T-cell (primary cell): ENCODE measurements at regions not wholly inside any gene's neighbourhood (a gene's known extent, or its start where the extent isn't known, plus 50 kb on each side); places are given as distances from the start of the nearest gene placed in this dataset.
"Not testable (repeated sequence)": the region's sequence is repeated elsewhere in the genome, so short reads cannot be mapped to it uniquely, and the experiment has no call there.

Experiments used
- ATAC-seq, 4 experiments: fragments of 200-7000 bp in 3 of 4; fragments of 150-1000 bp in 1 of 4; cut with Tn5 transposase; replicated peaks in 1 of 4; 1 replicate in 3 of 4; 2 replicates in 1 of 4; pipeline ENCODE4 v1.10.0; 2021; ENCODE audit warnings: moderate library complexity in 3 of 4, mild to moderate bottlenecking in 2 of 4, moderate number of reproducible peaks in 1 of 4
- CTCF ChIA-PET, 2 donors: fragments of 300-600 bp; sonication (Branson Sonifier 250); formaldehyde crosslinking; loops; one replicate each; lab custom pipeline; 2022; ENCODE audit warnings: antibody characterized with exemption in 2 of 2; lab: Charles Lee
- POLR2A ChIA-PET, 2 donors: fragments of 300-600 bp; sonication (Branson Sonifier 250); formaldehyde crosslinking; loops; one replicate each; lab custom pipeline; 2022; ENCODE audit warnings: antibody characterized with exemption in 2 of 2; lab: Charles Lee
- DNase-seq, 35 experiments: peaks; one replicate each; pipeline versions ENCODE4 v3.0.0 to v3.0.0-alpha.2; 2013 to 2023
- H3K27ac ChIP-seq: one replicate; pipeline ENCODE4 v1.5.1; 2013; ENCODE audit warnings: low read length
- H3K27me3 ChIP-seq, 2 experiments: replicated peaks in 1 of 2; 1 replicate in 1 of 2; 2 replicates in 1 of 2; pipeline versions ENCODE4 v1.6.1 to v1.7.0; 2013; ENCODE audit warnings: low read length in 1 of 2, mixed read lengths in 1 of 2; ENCODE audit not compliant: control insufficient read depth in 2 of 2, insufficient read depth in 2 of 2; ENCODE audit errors: extremely low read depth in 1 of 2
- H3K36me3 ChIP-seq, 2 donors: 1 replicate in 1 of 2; 2 replicates in 1 of 2; pipeline versions ENCODE4 v1.6.1 to v1.7.0; 2013; ENCODE audit warnings: low read length in 1 of 2; ENCODE audit not compliant: control insufficient read depth in 2 of 2, insufficient read depth in 1 of 2; ENCODE audit errors: extremely low read depth in 1 of 2
- H3K4me1 ChIP-seq, 2 experiments: 1 replicate in 1 of 2; 2 replicates in 1 of 2; pipeline versions ENCODE4 v1.6.1 to v1.7.0; 2013; ENCODE audit warnings: low read length in 2 of 2, mixed read lengths in 1 of 2; ENCODE audit not compliant: insufficient read depth in 2 of 2, control insufficient read depth in 1 of 2; ENCODE audit errors: extremely low read depth in 1 of 2
- H3K4me3 ChIP-seq, 2 donors: 1 replicate in 1 of 2; 2 replicates in 1 of 2; pipeline versions ENCODE4 v1.5.1 to v1.7.0; 2013; ENCODE audit warnings: mild to moderate bottlenecking in 2 of 2, low read length in 1 of 2, moderate library complexity in 1 of 2; ENCODE audit not compliant: control insufficient read depth in 1 of 2; ENCODE audit errors: extremely low read depth in 1 of 2
- H3K9me3 ChIP-seq: 2 replicates; pipeline ENCODE4 v1.7.0; 2013
- H3K27ac Mint-ChIP-seq, 2 donors: one replicate each; pipeline ENCODE4 v1.8.0; 2020 to 2021; ENCODE audit warnings: mild to moderate bottlenecking in 2 of 2, mixed read lengths in 2 of 2
- H3K27me3 Mint-ChIP-seq, 2 donors: one replicate each; pipeline ENCODE4 v1.8.0; 2021 to 2022; ENCODE audit warnings: mixed read lengths in 2 of 2
- H3K36me3 Mint-ChIP-seq: one replicate; pipeline ENCODE4 v1.8.0; 2021; ENCODE audit warnings: mixed read lengths
- H3K4me1 Mint-ChIP-seq, 3 donors: one replicate each; pipeline ENCODE4 v1.8.0; 2020 to 2022; ENCODE audit warnings: mixed read lengths in 3 of 3, mild to moderate bottlenecking in 1 of 3
- H3K4me3 Mint-ChIP-seq, 3 donors: one replicate each; pipeline ENCODE4 v1.8.0; 2020 to 2022; ENCODE audit warnings: mild to moderate bottlenecking in 3 of 3, mixed read lengths in 3 of 3, moderate library complexity in 3 of 3
- H3K9me3 Mint-ChIP-seq, 3 donors: one replicate each; pipeline ENCODE4 v1.8.0; 2020 to 2022; ENCODE audit warnings: mixed read lengths in 3 of 3
- WGBS: methylation state at CpG from one replicate; pipeline ENCODE4 v1.1.5; 2013; ENCODE audit warnings: missing lambda C conversion rate; ENCODE audit not compliant: insufficient coverage; 5-methylcytosine and 5-hydroxymethylcytosine counted together

DNA sequence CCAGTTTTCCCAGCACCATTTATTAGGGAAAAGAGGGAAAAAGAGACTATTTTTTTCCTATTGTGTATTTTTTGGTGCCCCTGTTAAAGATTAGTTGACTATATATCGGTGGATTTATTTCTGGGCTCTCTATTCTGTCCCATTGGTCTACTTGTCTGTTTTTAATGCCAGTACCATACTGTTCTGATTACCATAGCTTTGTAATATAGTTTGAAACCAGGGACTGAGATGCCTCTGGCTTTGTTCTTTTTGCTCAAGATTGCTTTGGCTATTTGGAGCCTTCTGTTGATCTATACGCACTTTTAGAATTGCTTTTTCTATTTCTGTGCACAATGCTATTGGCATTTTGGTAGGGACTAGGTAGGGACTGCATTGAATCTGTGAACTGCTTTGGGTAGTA lies 151.7 kb downstream of the ADCYAP1 start:
- no peaks in the 10 kb centered on the region for H3K27me3 ChIP-seq
- H3K9me3 Mint-ChIP-seq, result peaks cover 12 to 19% (median 18%) of the 10 kb centered on the region in 3 donors
- ATAC-seq (no peak), DNase-seq (no peak)
- no peak overlapping the region for H3K27ac ChIP-seq
- ChIA-PET POLR2A (no interaction called here), CTCF (no interaction called here)
- no peak overlapping the region for H3K4me3 Mint-ChIP-seq
- H3K4me1 Mint-ChIP-seq, result no peaks in the 10 kb centered on the region
- no peaks in the 10 kb centered on the region for H3K27me3 Mint-ChIP-seq
- no peaks in the 10 kb centered on the region for H3K4me1 ChIP-seq
- H3K27ac Mint-ChIP-seq, result no peak overlapping the region
- no peaks in the 10 kb centered on the region for H3K36me3 ChIP-seq
- no peak overlapping the region for H3K4me3 ChIP-seq
- no peaks in the 10 kb centered on the region for H3K9me3 ChIP-seq
- 83% methylated on average over 1 of the region's 2 CpGs for WGBS
- H3K36me3 Mint-ChIP-seq, result no peaks in the 10 kb centered on the region

DNA sequence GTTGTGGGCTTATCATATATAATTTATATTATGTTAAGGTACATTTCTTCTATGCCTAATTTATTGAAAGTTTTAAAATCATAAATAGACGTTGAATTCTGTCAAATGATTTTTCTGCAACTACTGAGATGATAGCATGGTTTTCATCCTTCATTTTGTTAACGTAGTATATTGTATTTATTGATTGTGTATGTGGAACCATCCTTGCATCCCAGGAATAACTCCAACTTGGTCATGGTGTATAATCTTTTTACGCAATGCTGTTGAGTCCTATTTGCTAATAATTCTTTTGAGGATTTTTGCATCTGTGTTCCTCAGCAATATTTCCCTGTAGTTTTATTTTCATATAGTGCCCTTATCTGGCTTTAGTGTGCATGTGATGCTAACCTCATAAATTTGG lies 152.7 kb downstream of the ADCYAP1 start:
- no peak overlapping the region for H3K27ac Mint-ChIP-seq
- Histone ChIP-seq H3K9me3 (no peaks in the 10 kb centered on the region), H3K4me3 (no peak overlapping the region), H3K4me1 (no peaks in the 10 kb centered on the region), H3K36me3 (no peaks in the 10 kb centered on the region), H3K27me3 (no peaks in the 10 kb centered on the region), H3K27ac (no peak overlapping the region)
- H3K27me3 Mint-ChIP-seq, result peaks cover under 1 to 3% of the 10 kb centered on the region in 2 donors
- H3K36me3 Mint-ChIP-seq, result no peaks in the 10 kb centered on the region
- POLR2A ChIA-PET, result no interaction called here
- CTCF ChIA-PET, result no interaction called here
- no peak for DNase-seq
- peaks cover 12 to 26% (median 19%) of the 10 kb centered on the region in 3 donors for H3K9me3 Mint-ChIP-seq
- no peaks in the 10 kb centered on the region for H3K4me1 Mint-ChIP-seq
- ATAC-seq, result no peak
- no peak overlapping the region for H3K4me3 Mint-ChIP-seq
- WGBS, result no CpG with 5 or more reads among the region's 3 CpGs

DNA sequence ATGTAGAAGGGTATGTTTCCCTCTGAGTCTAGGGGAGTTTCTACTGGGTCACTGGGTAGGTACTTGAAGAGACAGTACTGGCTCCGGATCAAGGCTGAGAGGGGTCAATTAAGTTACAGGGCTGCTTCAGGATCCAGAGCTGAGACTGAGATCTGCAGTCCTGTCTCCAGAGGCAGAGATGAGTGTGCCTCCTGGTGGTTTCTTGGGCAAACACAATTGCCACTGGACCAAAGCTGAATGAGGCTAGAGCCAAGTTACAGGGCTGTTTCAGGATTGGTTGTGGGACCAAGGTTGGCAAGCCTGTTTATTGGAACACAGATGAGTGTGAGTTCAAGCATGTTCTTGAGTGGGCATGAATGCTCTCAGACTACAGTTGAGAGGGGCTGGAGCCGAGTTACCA lies 157.9 kb downstream of the ADCYAP1 start:
- H3K4me3 Mint-ChIP-seq, result no peak overlapping the region
- ChIA-PET CTCF (no interaction called here), POLR2A (no interaction called here)
- Histone ChIP-seq H3K27ac (no peak overlapping the region), H3K9me3 (no peaks in the 10 kb centered on the region), H3K27me3 (peaks cover 0 to 5% of the 10 kb centered on the region in 2 experiments), H3K4me3 (no peak overlapping the region), H3K4me1 (no peaks in the 10 kb centered on the region), H3K36me3 (no peaks in the 10 kb centered on the region)
- no peak for ATAC-seq
- H3K4me1 Mint-ChIP-seq, result no peaks in the 10 kb centered on the region
- no peak for DNase-seq
- 58% methylated on average over 2 of the region's 2 CpGs for WGBS
- peaks cover 2 to 6% of the 10 kb centered on the region in 2 donors for H3K27me3 Mint-ChIP-seq
- H3K9me3 Mint-ChIP-seq, result peaks cover 5 to 24% (median 13%) of the 10 kb centered on the region in 3 donors
- H3K27ac Mint-ChIP-seq, result no peak overlapping the region
- H3K36me3 Mint-ChIP-seq, result no peaks in the 10 kb centered on the region

DNA sequence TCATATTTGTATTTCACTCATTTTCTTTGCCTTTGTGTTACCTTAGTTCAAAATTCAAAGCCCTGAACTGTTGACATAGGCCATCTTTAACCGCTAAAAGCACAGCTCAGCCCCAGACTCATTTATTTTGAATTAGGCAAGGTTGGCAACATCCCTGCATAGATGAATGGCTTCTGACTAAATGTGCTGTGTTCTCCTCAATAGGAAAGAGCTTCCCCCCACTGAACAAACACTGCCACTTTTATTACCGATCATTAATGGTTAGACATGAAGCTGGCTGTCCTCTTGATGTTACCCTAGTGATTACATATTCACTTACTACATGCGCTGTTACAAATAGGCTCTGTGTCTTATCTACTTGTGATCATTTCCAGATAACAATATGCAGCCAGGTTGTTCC lies 170.7 kb downstream of the ADCYAP1 start:
- no peaks in the 10 kb centered on the region for H3K27me3 ChIP-seq
- Mint-ChIP-seq H3K4me1 (no peaks in the 10 kb centered on the region), H3K4me3 (no peak overlapping the region), H3K36me3 (no peaks in the 10 kb centered on the region), H3K9me3 (peaks cover 0 to 5% (median 3%) of the 10 kb centered on the region in 3 donors), H3K27me3 (peaks cover 0 to 4% of the 10 kb centered on the region in 2 donors), H3K27ac (no peak overlapping the region)
- H3K36me3 ChIP-seq, result no peaks in the 10 kb centered on the region
- ChIA-PET POLR2A (no interaction called here), CTCF (no interaction called here)
- ATAC-seq, result no peak
- no peak overlapping the region for H3K27ac ChIP-seq
- no peaks in the 10 kb centered on the region for H3K9me3 ChIP-seq
- no peaks in the 10 kb centered on the region for H3K4me1 ChIP-seq
- no peak for DNase-seq
- 80% methylated on average over 1 of the region's 3 CpGs for WGBS
- no peak overlapping the region for H3K4me3 ChIP-seq

DNA sequence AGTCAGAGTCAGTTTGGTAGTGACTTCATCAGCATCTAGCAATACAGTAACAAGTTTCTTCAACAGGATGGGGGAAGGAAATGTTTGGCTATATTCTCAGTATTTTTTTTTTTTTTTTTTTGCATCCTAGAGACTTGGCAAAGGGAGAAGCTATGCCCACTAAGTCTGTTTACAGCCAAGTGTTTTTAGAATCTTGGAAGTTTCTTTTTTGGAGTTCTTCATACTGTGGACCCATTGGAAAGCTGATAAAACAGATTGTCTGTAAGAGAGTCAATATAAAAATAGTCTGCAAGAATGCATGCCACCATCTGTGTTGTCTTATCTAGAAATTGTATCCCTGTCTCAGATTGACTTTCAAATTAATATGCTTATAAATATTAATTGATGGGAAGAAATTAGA lies 171.2 kb downstream of the ADCYAP1 start:
- Mint-ChIP-seq H3K4me1 (no peaks in the 10 kb centered on the region), H3K9me3 (peaks cover 0 to 5% (median 3%) of the 10 kb centered on the region in 3 donors), H3K4me3 (no peak overlapping the region), H3K36me3 (no peaks in the 10 kb centered on the region), H3K27ac (no peak overlapping the region), H3K27me3 (peaks cover 0 to 4% of the 10 kb centered on the region in 2 donors)
- no peak for DNase-seq
- ChIA-PET CTCF (no interaction called here), POLR2A (no interaction called here)
- no peak overlapping the region for H3K4me3 ChIP-seq
- no peak overlapping the region for H3K27ac ChIP-seq
- H3K27me3 ChIP-seq, result no peaks in the 10 kb centered on the region
- H3K9me3 ChIP-seq, result no peaks in the 10 kb centered on the region
- no peaks in the 10 kb centered on the region for H3K36me3 ChIP-seq
- ATAC-seq, result no peak
- H3K4me1 ChIP-seq, result no peaks in the 10 kb centered on the region

DNA sequence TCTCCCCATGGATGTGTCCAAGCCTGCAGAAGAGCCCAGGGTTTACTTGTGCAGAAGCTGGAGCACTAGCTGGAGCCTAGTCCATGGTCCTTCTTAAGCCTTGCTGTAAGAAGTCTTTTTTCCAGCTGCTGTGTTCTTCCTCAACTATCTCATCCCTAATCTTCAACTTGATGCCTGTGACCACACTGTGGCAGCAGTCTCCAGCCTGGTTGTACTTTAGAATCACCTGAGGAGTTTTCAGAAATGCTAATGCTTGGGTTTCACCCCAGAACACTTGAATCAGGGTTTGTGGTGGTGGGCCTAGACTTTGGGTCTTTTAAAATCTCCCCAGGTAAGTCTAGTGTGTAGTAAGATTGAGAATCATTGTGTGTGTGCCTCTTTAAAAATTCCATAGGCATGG lies 173.6 kb downstream of the ADCYAP1 start:
- no peaks in the 10 kb centered on the region for H3K9me3 ChIP-seq
- ChIA-PET POLR2A (no interaction called here), CTCF (no interaction called here)
- H3K9me3 Mint-ChIP-seq, result peaks cover 0 to 3% (median 0%) of the 10 kb centered on the region in 3 donors
- DNase-seq (no peak), ATAC-seq (no peak)
- no peak overlapping the region for H3K27ac Mint-ChIP-seq
- no peaks in the 10 kb centered on the region for H3K36me3 ChIP-seq
- no peaks in the 10 kb centered on the region for H3K4me1 Mint-ChIP-seq
- no peaks in the 10 kb centered on the region for H3K4me1 ChIP-seq
- no peak overlapping the region for H3K4me3 Mint-ChIP-seq
- no peaks in the 10 kb centered on the region for H3K36me3 Mint-ChIP-seq
- H3K27ac ChIP-seq, result no peak overlapping the region
- H3K27me3 Mint-ChIP-seq, result peaks cover 0 to 4% of the 10 kb centered on the region in 2 donors
- H3K4me3 ChIP-seq, result no peak overlapping the region
- H3K27me3 ChIP-seq, result no peaks in the 10 kb centered on the region

DNA sequence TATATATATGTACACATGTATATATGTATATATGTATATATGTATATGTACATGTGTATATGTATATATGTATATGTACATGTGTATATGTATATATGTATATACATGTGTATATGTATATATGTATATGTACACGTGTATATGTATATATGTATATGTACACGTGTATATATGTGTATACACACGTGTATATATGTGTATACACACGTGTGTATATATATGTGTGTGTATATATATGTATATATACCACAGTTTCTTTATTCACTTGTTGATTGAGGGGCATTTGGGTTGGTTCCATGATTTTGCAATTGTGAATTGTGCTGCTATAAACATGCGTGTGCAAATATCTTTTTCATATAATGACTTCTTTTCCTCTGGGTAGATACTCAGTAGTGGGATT lies 179.0 kb downstream of the ADCYAP1 start:
- H3K27ac Mint-ChIP-seq, H3K27me3 Mint-ChIP-seq, H3K27ac ChIP-seq, H3K36me3 Mint-ChIP-seq, H3K9me3 ChIP-seq, DNase-seq, ATAC-seq, H3K4me1 Mint-ChIP-seq, H3K36me3 ChIP-seq, POLR2A ChIA-PET, H3K4me3 Mint-ChIP-seq, H3K27me3 ChIP-seq, CTCF ChIA-PET, H3K4me3 ChIP-seq, H3K4me1 ChIP-seq: not testable (repeated sequence)
- no CpG with 5 or more reads among the region's 5 CpGs for WGBS
- H3K9me3 Mint-ChIP-seq, result peaks cover 4 to 26% (median 17%) of the 10 kb centered on the region in 3 donors
